Smooth muscle cell (in vitro differentiated cells): ENCODE measurements at regions not wholly inside any gene's neighbourhood (a gene's known extent, or its start where the extent isn't known, plus 50 kb on each side); places are given as distances from the start of the nearest gene placed in this dataset.

Experiments used
- DNase-seq: peaks from one replicate; lab custom pipeline; 2025; ENCODE audit not compliant: unreplicated experiment; lab: John Stamatoyannopoulos, UW
- H2AFZ ChIP-seq: fragments of 200-600 bp; sonication (generic); 2 replicates; pipeline ENCODE4 v1.6.0; 2016; ENCODE audit warnings: antibody characterized with exemption, low read depth, mild to moderate bottlenecking
- H3F3A ChIP-seq: fragments of 200-600 bp; sonication (generic); 2 replicates; pipeline ENCODE4 v1.6.0; 2017; ENCODE audit warnings: antibody characterized with exemption, low read depth
- H3K27ac ChIP-seq: fragments of 200-600 bp; sonication (generic); 2 replicates; pipeline ENCODE4 v1.5.1; 2016; ENCODE audit warnings: low read depth, mild to moderate bottlenecking
- H3K27me3 ChIP-seq: fragments of 200-600 bp; sonication (generic); 2 replicates; pipeline ENCODE4 v1.6.1; 2016; ENCODE audit warnings: low read depth, mild to moderate bottlenecking
- H3K36me3 ChIP-seq: fragments of 200-600 bp; sonication (generic); 2 replicates; pipeline ENCODE4 v1.5.1; 2016; ENCODE audit warnings: low read depth
- H3K4me1 ChIP-seq: fragments of 200-600 bp; sonication (generic); 2 replicates; pipeline ENCODE4 v1.5.1; 2016; ENCODE audit warnings: low read depth
- H3K4me2 ChIP-seq: fragments of 200-600 bp; sonication (generic); 2 replicates; pipeline ENCODE4 v1.6.0; 2016; ENCODE audit warnings: mild to moderate bottlenecking
- H3K4me3 ChIP-seq: fragments of 200-600 bp; sonication (generic); 2 replicates; pipeline ENCODE4 v1.5.1; 2016; ENCODE audit warnings: mild to moderate bottlenecking
- H3K79me2 ChIP-seq: fragments of 200-600 bp; sonication (generic); 2 replicates; pipeline ENCODE4 v1.6.0; 2016; ENCODE audit warnings: low read depth, mild to moderate bottlenecking
- H3K9ac ChIP-seq: fragments of 200-600 bp; sonication (generic); 2 replicates; pipeline ENCODE4 v1.6.0; 2016; ENCODE audit warnings: low read depth
- H3K9me3 ChIP-seq: fragments of 200-600 bp; sonication (generic); replicated peaks from 2 replicates; pipeline ENCODE4 v1.5.1; 2016; ENCODE audit warnings: low read depth
- H4K20me1 ChIP-seq: fragments of 200-600 bp; sonication (generic); 2 replicates; pipeline ENCODE4 v1.6.0; 2016; ENCODE audit warnings: low read depth
- CTCF ChIP-seq: fragments of 200-600 bp; sonication (generic); IDR thresholded peaks from 2 replicates; pipeline ENCODE4 v1.5.1; 2017; ENCODE audit warnings: borderline replicate concordance, mild to moderate bottlenecking, antibody characterized with exemption; ENCODE audit not compliant: insufficient read depth, poor library complexity, severe bottlenecking
- WGBS: methylation state at CpG from one replicate; pipeline ENCODE4 v1.1.7; 2016; ENCODE audit warnings: low lambda C conversion rate; 5-methylcytosine and 5-hydroxymethylcytosine counted together

- Histone ChIP-seq H4K20me1 (no peaks in the 10 kb centered on the region), H3K4me2 (no peak overlapping the region), H2AFZ (no peak overlapping the region), H3F3A (no peaks in the 10 kb centered on the region), H3K4me3 (no peak overlapping the region), H3K36me3 (no peaks in the 10 kb centered on the region), H3K9me3 (no peaks in the 10 kb centered on the region), H3K9ac (no peak overlapping the region), H3K27ac (no peak overlapping the region), H3K27me3 (no peaks in the 10 kb centered on the region), H3K79me2 (no peaks in the 10 kb centered on the region), H3K4me1 (no peaks in the 10 kb centered on the region)
- TF ChIP-seq CTCF, result no peak
- WGBS, result 91% methylated on average over 3 of the region's 3 CpGs
- no peak for DNase-seq
Observed at GRCh38 chr6:3559561-3559960, 102.7 kb upstream of the SLC22A23 start.

GRCh38 chr6:3557336-3557735 is 100.5 kb upstream of the SLC22A23 start:
- H3K36me3 ChIP-seq, result no peaks in the 10 kb centered on the region
- H3K9me3 ChIP-seq, result no peaks in the 10 kb centered on the region
- TF ChIP-seq CTCF, result no peak
- peaks cover 14% of the 10 kb centered on the region for H3K27me3 ChIP-seq
- H2AFZ ChIP-seq, result no peak overlapping the region
- no peak overlapping the region for H3K27ac ChIP-seq
- no peaks in the 10 kb centered on the region for H4K20me1 ChIP-seq
- H3K4me2 ChIP-seq, result no peak overlapping the region
- no peaks in the 10 kb centered on the region for H3K4me1 ChIP-seq
- 89% methylated on average over 3 of the region's 3 CpGs for WGBS
- H3K4me3 ChIP-seq, result no peak overlapping the region
- H3F3A ChIP-seq, result no peaks in the 10 kb centered on the region
- DNase-seq, result no peak
- H3K9ac ChIP-seq, result no peak overlapping the region
- no peaks in the 10 kb centered on the region for H3K79me2 ChIP-seq

- Histone ChIP-seq H3K27ac (no peak overlapping the region), H3K27me3 (peaks cover 28% of the 10 kb centered on the region), H3K4me3 (no peak overlapping the region), H2AFZ (no peak overlapping the region), H3K36me3 (no peaks in the 10 kb centered on the region), H3K9me3 (no peaks in the 10 kb centered on the region), H3K9ac (no peak overlapping the region), H3K79me2 (no peaks in the 10 kb centered on the region), H4K20me1 (no peaks in the 10 kb centered on the region), H3K4me1 (no peaks in the 10 kb centered on the region), H3F3A (no peaks in the 10 kb centered on the region), H3K4me2 (no peak overlapping the region)
- TF ChIP-seq CTCF, result no peak
- DNase-seq, result no peak
Observed at GRCh38 chr6:3553254-3553653, 96.4 kb upstream of the SLC22A23 start.

- no peak overlapping the region for H3K4me3 ChIP-seq
- H3K9ac ChIP-seq, result no peak overlapping the region
- no peaks in the 10 kb centered on the region for H4K20me1 ChIP-seq
- TF ChIP-seq CTCF, result no peak
- no peaks in the 10 kb centered on the region for H3K79me2 ChIP-seq
- no peaks in the 10 kb centered on the region for H3K36me3 ChIP-seq
- H3K4me2 ChIP-seq, result no peak overlapping the region
- H3F3A ChIP-seq, result no peaks in the 10 kb centered on the region
- no peak overlapping the region for H3K27ac ChIP-seq
- H3K27me3 ChIP-seq, result peaks cover 28% of the 10 kb centered on the region
- H2AFZ ChIP-seq, result no peak overlapping the region
- DNase-seq, result no peak
- H3K9me3 ChIP-seq, result no peaks in the 10 kb centered on the region
- 93% methylated on average over 5 of the region's 5 CpGs for WGBS
- H3K4me1 ChIP-seq, result no peaks in the 10 kb centered on the region
Observed at GRCh38 chr6:3551716-3552511, 95.1 kb upstream of the SLC22A23 start.
